Esophagus squamous epithelium (tissue), 4 donors: ENCODE measurements at regions not wholly inside any gene's neighbourhood (a gene's known extent, or its start where the extent isn't known, plus 50 kb on each side); places are given as distances from the start of the nearest gene placed in this dataset.

Source experiments
- POLR2A ChIP-seq, 4 donors: fragments of 450-650 bp; IDR thresholded peaks; one replicate each; pipeline ENCODE4 v1.6.1; 2017; ENCODE audit warnings: antibody characterized with exemption in 4 of 4, mild to moderate bottlenecking in 4 of 4, moderate library complexity in 3 of 4
- TF ChIP-seq, protein P1 (sequence below), 6 experiments: fragments of 450-650 bp in 4 of 6; fragments of 200-600 bp in 2 of 6; sonication (generic) in 2 of 6; IDR thresholded peaks; one replicate each; pipeline ENCODE4 v1.5.1; 2016 to 2019; ENCODE audit warnings: antibody characterized with exemption in 6 of 6, mild to moderate bottlenecking in 4 of 6, moderate library complexity in 4 of 6

DNA sequence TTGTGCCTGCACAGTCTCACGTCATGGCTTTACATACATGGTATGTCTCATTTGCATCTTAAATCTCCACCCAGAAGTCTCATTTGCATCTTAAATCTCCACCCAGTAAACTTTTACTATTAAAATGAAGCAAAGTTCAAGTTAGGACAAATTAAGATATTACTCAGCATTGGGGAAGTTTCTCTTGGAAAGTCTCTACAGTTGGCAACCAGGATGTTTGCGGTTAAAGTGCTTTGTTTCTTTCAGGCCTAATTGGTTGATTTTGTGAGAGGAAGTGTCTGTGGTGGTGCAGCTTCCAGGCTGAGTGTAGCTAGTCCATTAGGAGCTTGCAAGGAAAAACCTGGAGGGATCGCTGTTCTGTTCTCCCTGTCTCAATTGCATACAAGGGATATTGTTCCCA, 1373.3 kb upstream of the GOT2 start:
- no peak for TF ChIP-seq POLR2A (IDR thresholded peaks at IDR 0.05)
- TF ChIP-seq, protein P1, sequence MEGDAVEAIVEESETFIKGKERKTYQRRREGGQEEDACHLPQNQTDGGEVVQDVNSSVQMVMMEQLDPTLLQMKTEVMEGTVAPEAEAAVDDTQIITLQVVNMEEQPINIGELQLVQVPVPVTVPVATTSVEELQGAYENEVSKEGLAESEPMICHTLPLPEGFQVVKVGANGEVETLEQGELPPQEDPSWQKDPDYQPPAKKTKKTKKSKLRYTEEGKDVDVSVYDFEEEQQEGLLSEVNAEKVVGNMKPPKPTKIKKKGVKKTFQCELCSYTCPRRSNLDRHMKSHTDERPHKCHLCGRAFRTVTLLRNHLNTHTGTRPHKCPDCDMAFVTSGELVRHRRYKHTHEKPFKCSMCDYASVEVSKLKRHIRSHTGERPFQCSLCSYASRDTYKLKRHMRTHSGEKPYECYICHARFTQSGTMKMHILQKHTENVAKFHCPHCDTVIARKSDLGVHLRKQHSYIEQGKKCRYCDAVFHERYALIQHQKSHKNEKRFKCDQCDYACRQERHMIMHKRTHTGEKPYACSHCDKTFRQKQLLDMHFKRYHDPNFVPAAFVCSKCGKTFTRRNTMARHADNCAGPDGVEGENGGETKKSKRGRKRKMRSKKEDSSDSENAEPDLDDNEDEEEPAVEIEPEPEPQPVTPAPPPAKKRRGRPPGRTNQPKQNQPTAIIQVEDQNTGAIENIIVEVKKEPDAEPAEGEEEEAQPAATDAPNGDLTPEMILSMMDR (IDR thresholded peaks at IDR 0.05), result no peak
